Stimulated activated CD4-positive, alpha-beta T cell treated with anti-CD3 and anti-CD28 coated beads, Interleukin-1b, Interleukin-23, amount 100 ng/mL, for 48 hours (primary cell): ENCODE measurements at regions not wholly inside any gene's neighbourhood (a gene's known extent, or its start where the extent isn't known, plus 50 kb on each side); places are given as distances from the start of the nearest gene placed in this dataset.
"Not testable (repeated sequence)": the region's sequence is repeated elsewhere in the genome, so short reads cannot be mapped to it uniquely, and the experiment has no call there.

ENCODE experiments used
- DNase-seq: peaks from one replicate; pipeline ENCODE4 v3.0.0-alpha.2; 2020

DNA sequence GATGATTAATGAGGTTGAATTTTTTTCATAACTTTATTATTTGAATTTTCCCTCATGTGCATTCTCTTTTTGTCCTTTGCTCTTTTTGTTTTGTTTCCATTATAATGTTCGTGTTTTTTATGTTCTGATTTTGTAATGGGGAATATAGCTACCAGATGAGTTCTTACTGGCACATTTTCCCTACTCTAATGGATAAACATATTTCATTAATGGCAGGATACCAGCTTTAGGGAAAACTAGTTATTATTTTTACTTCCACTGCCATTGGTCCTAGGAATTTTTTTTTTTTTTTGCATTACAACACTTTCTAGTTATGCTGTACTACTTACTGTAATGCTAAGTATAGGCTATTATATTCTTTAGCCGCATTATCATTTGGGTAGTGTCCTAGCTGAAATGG is 286.3 kb downstream of the SPRY1 start:
- DNase-seq, result no peak

DNA sequence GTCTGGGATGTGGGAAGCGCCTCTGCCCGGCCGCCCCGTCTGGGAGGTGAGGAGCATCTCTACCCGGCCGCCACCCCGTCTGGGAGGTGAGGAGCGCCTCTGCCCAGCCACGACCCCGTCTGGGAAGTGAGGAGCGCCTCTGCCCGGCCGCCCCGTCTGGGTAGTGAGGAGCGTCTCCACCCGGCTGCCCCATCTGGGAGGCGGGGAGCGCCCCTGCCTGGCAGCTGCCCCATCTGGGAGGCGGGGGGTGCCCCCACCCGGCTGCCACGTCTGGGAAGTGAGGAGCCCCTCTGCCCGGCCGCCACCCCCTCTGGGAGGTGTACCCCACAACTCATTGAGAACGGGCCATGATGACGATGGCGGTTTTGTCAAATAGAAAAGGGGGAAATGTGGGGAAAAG is 288.3 kb downstream of the SPRY1 start:
- not testable (repeated sequence) for DNase-seq

DNA sequence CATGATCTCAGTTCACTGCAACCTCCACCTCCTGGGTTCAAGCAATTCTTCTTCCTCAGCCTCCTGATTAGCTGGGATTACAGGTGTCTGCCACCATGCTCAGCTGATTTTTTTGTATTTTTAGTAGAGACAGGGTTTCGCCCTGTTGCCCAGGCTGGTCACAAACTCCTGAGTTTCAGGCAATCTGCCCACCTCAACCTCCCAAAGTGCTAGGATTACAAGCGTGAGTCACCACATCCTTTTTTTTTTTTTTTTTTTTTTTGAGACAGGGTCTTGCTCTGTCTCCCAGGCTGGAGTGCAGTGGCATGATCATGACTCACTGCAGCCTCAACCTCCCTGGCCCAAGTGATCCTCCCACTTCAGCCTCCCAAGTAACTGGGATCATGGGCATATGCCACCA is 298.9 kb downstream of the SPRY1 start:
- DNase-seq, result not testable (repeated sequence)

DNA sequence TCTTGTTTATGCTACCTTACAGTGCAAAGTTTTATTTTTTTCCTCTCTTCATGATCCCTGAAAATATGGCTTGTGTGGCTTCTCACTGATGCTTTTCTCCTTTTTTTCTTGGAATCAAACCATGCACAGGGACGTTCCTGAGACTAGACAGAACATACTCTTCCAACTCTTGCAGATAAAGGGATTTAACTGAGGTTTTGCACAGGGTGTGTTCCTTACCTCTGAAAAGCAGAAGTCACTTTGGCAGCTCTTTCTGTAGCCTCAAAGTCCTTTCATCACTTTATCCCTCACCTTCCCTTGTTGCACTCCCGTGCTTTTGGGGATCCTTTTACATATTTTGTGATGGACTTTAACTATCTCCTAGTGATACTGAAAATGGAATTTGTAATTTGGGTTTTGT is 300.1 kb downstream of the SPRY1 start:
- DNase-seq, result no peak

DNA sequence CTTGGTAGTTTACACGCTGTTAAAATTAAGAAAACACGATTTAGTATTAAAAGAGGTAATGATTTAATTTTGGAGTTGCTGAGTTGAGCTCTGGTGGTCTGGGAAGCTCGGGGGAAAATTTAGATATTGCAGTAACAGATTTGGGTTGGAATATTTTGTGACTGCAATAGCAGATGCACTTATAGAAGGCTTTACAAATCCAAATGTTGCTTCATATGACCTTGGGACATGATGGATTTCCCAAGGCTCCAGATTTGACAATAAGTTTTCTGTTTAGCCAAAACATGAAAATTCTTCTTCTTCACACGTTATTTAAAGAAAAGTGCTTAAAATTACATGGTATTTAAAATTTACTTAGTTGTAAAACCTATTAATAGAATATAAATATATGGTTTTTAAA is 302.0 kb downstream of the SPRY1 start:
- DNase-seq, result no peak

DNA sequence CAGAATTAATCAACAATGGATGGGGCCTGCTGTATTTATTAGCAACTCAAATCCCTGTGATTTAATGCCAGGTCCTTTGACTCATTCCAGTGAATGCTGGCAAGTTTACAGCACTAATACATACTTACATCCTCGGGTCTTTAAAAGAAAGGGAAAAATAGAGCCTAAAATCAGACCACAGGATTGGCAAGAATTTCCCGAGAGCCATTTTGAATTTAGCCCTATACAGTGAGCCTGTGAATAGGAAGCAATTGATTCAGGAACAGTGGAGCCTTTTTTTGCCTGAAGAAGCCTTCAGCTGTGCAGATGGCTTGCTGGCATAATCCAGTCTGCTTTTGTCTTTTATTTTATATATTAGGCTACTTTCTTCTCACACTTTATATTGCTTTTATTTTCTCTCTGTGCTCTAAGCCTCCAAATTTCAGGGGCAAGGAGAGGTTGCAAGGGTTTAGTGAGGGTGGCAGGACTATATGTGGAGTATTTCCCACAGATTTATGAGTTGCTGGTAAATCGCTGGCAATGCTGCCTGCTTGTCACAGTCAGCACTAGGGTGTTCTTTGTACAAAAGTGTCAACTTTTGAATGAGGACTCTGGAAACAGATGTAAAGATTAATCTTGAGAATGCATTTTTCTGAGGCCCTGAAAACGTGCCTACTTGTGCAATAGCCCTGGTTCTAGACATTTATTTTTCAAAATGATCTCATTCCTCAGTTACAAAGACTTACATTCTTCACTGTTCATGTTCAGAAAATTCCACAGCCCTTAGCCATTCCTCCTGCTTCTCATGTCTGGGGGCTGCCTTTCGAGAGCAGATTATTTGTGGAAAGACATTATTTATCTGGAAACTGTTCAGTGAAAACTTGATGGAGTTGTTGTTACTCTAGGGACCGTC is 303.5 kb downstream of the SPRY1 start:
- no peak for DNase-seq

DNA sequence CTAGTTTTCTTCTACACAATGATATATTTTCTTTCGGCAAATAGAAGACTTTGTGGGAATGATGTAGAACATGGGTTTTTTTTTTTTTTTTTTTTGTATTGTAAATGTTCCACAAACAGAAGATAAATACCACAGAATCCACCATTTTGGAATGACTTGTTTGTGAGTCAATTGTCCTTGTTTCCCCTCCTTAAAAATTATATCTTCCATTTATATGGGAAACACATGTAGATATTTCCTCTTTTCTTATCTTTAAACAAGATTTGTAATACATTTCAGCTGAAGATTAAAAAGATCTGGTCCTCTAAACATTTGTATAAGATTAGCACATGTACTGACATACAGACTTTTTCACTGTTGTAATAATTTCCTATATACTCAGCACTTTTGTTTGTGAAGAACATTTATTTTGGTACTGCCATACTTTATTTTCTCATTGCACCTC is 304.6 kb downstream of the SPRY1 start:
- DNase-seq, result no peak

DNA sequence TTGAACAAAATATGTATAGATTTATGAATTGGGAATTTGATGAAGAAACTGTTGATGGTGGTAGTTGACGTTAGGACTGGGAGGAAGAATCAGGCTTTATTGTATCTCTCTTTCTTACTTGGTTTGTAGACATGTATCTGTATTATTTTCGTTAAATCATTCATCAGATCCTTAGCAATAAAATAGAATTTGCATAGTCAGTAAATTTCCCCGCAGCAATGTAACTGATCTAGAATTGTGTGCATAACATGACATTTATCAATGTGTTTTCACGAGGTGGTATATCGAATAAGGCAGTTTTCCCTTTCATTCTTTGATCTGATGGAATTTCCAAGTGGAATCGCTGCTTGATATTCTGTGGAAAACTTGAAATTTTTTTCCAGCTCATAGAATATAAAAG is 308.8 kb downstream of the SPRY1 start:
- DNase-seq, result no peak

DNA sequence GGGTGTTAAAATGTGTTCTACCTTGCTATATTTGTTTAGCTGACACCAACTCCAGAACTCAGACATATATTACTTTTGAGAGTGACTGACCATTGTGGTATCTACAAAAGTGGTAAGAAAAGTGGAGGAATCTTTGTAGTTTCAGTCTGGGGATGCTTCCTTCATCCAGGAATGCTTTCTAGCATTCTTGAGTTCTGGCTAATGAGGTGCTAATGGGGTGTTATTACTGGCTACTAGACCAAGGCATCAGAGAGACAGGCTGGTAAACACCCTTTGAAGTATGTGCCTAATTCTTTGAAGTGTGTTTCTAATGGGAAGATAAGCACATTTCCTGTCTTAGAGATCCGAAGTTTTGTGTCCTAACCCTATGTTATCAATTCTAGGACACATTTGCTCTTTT is 310.4 kb downstream of the SPRY1 start:
- DNase-seq, result no peak

DNA sequence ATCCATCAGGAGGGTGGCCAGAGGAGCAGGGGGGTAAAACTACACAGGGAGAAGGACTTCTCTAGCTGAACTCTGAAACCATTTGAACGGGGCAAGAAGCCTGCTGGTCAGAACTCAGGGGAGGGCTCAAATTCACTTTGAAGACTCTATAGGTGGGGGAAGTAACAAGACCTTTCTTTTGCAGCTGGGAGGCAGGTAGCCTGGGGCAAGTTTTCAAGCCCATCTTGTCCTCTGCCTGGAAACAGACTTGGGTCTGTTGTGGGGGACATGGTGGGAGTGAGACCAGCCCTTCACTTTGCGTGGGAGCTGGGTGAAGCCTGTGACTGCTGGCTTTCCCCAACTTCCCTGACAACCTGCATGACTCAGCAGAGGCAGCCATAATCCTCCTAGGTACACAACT is 312.3 kb downstream of the SPRY1 start:
- DNase-seq, result no peak

DNA sequence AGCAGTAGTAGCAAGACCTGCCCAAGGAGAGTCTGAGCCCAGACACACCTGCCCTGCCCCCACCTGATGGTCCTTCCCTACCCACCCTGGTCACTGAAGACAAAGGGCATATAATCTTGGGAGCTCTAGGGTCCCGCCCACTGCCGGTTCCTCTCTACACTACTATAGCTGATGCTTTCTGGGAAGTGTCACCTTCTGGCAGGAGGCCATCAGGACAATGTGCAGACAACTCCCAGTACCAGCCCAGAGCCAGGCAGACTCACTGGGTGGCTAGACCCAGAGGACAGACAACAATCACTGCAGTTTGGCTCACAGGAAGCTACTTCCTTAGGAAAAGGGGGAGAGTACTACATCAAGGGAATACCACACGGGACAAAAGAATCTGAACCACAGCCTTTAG is 312.7 kb downstream of the SPRY1 start:
- no peak for DNase-seq

DNA sequence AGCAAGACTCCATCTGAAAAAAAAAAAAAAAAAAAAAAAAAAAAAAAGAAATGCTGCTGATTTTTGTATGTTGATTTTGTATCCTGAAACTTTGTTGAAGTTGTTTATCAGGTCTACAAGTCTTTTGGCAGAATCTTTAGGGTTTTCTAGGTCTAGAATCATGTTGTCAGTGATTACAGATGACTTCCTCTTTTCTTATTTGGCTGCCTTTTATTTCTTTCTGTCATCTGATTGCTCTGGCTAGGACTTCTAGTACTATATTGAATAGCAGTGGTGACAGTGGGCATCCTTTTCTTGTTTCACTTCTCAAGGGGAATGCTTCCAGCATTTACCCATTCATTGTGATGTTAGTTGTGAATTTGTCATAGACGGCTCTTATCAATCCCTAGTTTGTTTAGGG is 334.4 kb downstream of the SPRY1 start:
- DNase-seq, result no peak

DNA sequence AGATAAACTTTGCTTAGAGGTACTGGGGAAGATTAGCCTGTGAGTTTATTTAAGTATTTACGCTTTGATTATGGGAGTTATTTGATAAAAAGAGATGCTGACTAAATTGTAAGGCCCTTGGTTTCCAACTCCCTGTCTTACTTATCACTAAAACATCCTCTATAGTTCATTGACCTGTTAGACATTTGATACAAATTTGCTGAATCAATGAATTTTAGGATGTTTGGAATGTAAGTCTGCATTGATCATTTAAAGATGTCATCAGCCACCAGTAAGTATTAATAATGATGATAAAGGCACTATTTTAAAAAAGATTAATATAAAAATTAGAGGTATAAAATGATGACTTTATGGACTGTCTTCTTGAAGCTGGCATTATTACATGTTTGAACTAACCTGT is 340.6 kb downstream of the SPRY1 start:
- no peak for DNase-seq

DNA sequence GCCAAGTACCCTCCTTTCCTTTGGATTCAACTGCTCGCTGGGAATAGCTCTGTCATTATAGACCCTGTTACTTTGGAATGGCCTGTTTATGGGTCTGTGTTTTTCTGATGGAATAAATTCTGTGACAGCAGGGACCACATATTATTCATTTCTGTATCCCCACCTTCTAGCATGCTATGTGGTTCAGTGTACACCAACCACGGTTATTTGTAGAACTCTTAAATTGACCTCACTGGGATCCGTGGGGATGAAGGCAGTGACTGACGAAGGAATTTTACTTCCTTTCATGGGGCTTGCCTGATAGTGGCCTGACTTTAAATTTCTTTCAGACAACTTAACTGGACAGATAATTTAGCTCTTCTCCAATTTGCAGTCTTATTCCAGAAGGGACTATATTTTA is 343.2 kb downstream of the SPRY1 start:
- DNase-seq, result no peak

DNA sequence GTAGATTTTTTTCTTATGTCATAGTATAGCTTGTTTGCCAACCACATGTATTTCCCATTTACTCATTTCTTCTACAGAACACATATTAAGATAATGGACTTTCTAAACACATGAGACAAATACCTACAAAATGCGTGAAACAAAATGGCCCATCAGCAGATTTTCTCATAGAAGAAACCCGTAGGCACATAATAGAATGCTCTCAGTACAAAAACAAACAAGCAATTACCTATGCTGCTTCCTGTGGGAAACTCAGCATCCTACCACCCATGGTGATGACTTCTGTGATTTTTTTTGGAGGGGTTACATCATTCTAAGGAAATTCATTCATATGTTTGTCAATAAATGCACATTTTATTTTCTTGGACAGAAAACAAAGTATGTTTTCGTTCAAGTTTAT is 343.6 kb downstream of the SPRY1 start:
- DNase-seq, result no peak

DNA sequence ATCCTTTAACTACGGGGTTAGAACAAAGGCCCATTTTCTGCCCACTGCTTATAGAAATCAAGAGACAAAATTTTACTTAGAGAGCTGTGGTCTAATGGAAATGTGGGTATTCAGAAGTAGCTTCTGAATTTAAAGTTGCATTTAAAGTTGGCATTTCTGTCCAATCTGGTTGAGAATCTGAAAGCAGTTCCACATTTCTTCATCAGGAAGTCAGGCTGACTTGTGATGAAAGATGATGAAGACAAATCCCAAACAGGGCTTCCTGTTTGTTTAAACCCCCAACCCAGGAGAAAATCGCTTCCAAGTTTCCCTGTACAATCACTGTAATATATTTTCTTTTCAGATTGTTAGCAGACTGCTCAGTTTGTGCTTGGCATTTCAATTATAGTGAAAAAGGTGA is 345.3 kb downstream of the SPRY1 start:
- no peak for DNase-seq

DNA sequence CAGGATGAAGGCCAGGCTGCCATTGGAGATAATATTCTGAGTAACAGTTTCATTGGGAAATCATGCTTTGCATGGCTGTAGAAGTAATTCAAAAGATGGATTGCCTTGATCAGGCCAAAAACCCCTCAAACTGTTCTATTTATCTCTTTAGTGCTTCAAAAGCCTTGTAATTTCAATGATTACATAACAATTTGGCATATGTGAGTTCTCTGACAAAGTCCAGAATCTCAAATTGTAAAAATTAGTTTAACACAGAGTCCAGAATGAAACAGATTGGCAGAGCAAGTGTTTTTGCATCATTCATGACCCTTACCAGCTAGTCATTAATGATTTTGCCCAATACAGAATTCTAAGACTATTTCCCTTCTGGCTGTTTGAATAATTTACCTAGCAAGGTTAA is 347.3 kb downstream of the SPRY1 start:
- no peak for DNase-seq

DNA sequence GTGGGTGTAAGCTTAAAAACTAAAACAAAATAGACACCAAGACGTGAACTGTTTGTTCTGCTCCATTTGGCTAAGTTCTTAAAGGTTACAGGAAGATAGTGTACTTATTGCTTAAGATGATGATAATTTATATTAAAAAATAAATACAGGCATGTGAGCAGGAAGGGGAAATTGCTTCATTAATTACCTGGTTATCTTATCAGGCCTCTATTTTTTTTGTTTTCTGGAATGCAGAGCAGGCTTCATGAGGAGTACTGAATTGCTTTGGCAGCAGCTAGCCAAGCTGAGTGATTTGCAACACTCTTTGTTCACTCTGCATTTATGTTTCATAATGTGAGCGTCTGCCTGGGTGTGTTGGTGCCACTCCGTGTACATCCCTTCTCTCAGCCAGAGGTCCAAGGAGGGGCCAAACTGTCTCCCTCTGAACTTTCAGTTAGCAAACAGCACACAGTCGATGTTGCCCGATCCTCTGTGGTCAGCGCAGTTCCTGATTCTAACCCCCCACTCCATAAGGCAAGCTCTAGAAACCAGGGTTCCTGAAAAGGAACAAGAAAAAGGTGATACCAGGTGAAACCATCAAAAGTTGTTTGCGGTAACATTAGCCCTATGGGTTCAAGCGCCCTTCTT is 348.2 kb downstream of the SPRY1 start:
- DNase-seq, result no peak

DNA sequence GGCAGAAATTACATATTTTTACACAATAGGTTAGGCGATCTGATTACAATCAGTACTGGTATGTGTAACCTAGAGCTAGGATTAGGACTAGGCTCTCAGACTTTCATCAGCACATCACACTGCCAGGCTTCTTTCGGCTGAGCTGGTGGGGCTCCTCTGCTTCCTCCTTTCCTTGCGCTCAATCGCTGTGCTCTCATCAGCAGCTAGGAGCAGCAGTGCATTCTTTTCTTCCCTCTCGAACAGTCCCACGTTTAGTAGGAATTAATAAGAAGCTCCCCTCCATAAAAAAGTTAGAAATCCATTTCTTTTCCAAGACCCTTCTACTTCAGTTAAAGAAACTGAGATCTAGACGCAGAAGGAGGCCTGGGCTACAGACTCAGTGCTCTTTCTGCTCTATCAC is 350.4 kb downstream of the SPRY1 start:
- no peak for DNase-seq

DNA sequence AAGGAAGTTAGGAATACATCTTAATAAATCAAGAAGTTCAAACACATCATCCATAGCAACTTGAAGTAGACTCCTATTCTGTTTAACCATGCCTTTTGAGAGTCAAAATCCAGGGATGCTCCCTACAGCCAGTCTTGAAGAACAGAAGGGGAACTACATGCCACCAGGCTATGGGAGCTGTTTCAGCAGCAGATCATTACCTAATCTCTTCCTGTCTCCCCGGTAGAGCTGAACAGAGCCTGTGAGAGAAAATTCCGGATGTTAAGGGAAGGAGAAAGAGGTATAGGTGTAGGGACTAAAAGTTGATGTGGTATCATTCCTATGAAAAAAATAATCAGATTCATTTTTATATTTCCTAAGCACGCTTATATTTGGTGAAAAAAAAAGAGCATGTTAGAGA is 352.2 kb downstream of the SPRY1 start:
- no peak for DNase-seq

DNA sequence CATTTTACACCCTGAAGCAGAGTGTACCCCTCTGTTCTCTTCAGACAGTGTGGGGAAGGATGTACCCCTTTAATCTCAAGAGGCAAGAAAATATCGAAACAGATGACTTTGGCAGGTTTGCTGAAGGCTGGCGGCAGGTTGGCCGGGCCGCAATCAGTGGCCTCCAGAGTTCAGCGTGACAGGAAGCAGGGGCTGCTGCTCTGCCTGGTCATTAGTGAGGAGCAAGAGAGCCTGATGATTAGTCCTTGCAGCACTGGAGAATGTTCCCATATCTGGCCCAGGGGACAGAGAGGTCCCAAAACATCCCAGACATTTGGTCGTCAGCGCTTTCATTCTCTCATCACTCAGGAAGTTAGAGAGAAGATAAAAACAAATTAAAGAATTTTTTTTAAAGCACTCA is 352.8 kb downstream of the SPRY1 start:
- DNase-seq, result no peak

DNA sequence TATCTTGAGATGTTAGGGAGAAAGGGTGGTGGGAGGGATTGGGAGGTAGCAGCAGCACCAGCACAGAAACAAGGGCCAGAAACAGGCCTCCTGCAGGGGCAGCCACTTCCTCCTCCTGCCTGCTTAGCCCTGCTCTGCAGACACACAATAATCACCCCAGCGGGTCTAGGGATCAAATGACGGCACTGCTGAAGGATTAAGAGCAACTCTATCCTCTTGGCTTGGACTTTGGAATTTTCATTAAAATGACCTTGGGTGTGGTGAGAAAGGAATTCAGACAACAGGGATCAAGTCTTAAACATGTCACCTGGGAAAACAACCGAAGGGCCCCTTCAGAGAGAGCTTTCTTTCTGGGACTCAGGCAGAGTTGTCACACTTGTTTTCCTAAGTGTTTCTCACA is 353.4 kb downstream of the SPRY1 start:
- no peak for DNase-seq

DNA sequence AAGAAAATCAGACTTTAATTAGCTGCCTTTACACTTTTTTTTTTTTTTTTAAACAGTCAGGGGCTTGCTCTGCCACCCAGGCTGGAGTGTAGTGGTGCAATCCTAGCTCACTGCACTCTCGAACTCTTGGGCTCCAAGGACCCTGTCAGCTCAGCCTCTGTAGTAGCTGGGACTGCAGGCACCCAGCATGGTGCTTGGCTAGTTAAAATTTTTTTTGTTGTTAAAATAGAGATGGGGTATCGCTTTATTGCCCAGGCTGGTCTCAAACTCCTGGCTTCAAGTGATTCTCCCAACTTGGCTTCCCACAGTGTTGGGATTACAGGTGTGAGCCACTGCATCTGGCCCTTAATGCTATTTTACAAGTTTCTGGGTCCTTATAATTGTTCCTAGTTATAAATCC is 359.1 kb downstream of the SPRY1 start:
- DNase-seq, result no peak

DNA sequence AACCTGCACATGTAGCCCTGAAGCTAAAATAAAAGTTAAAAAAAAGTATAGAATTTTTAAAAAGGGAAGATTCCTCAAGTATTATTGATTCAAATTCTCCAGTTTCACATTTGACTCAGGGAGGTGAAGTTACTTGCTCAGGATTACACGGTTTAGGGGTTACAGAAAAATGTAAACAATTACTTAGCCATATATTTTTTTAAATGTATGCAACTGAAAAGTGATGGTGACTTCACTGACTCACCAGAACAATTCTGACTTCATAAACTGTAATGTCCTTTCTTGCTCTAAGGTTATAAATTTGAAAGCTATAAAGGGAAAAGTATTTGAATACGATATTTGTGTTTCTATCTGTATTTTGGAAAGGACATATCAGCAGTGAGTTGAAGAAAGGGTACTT is 371.2 kb downstream of the SPRY1 start:
- DNase-seq, result no peak

DNA sequence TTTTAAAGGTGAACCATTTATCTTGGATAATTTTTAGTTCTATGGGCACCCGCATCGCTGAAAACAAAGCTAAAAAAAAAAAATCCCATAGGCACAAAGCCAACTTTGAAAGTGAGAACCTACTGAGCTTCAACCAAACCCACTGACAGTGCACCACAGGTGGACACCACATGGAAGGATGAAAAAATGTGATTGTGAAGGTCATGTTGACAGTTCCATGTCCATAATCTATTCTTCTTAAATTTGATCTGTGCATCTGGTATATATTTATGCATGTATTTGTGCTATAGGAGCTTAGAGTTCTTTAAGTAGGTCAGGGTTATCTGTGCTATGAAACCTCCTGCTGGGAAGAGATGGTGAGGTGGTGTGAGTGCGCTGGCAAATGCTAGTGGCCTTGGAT is 374.3 kb downstream of the SPRY1 start:
- DNase-seq, result no peak
